PC-9 (cell line): ENCODE measurements at regions not wholly inside any gene's neighbourhood (a gene's known extent, or its start where the extent isn't known, plus 50 kb on each side); places are given as distances from the start of the nearest gene placed in this dataset.
"Not testable (repeated sequence)": the region's sequence is repeated elsewhere in the genome, so short reads cannot be mapped to it uniquely, and the experiment has no call there.

Experiments used
- BruUV-seq: library from RNA; stranded (reverse); fragments of 400-500 nt; replicated peaks from 2 replicates; lab custom pipeline; 2021; lab: Mats Ljungman, UMichigan
- CTCF ChIA-PET: fragments of 300-600 bp; sonication (Branson Sonifier 250); formaldehyde crosslinking; loops from one replicate; lab custom pipeline; 2022; ENCODE audit warnings: antibody characterized with exemption; lab: Charles Lee
- POLR2A ChIA-PET: fragments of 300-600 bp; sonication (Branson Sonifier 250); formaldehyde crosslinking; loops from one replicate; lab custom pipeline; 2022; ENCODE audit warnings: antibody characterized with exemption; ENCODE audit not compliant: unreplicated experiment; lab: Charles Lee
- DNase-seq, 2 experiments: peaks; one replicate each; pipeline versions ENCODE4 v3.0.0 to v3.0.0-alpha.2; 2015 to 2022; ENCODE audit warnings: mixed read lengths in 1 of 2
- H2AFZ ChIP-seq: fragments of 200-600 bp; sonication (generic); 2 replicates; pipeline ENCODE4 v1.8.1; 2017; ENCODE audit warnings: antibody characterized with exemption
- H3F3A ChIP-seq: fragments of 200-600 bp; sonication (generic); 2 replicates; pipeline ENCODE4 v1.8.1; 2017; ENCODE audit warnings: antibody characterized with exemption, mild to moderate bottlenecking, low read depth; ENCODE audit not compliant: insufficient read depth
- H3K27ac ChIP-seq: fragments of 200-600 bp; sonication (generic); 2 replicates; pipeline ENCODE4 v1.6.1; 2016; ENCODE audit warnings: mixed run types
- H3K27me3 ChIP-seq: fragments of 200-600 bp; sonication (generic); 2 replicates; pipeline ENCODE4 v1.6.1; 2016; ENCODE audit warnings: low read depth, mixed run types; ENCODE audit not compliant: insufficient read depth
- H3K36me3 ChIP-seq: fragments of 200-600 bp; sonication (generic); 2 replicates; pipeline ENCODE4 v1.6.1; 2016; ENCODE audit warnings: low read depth, mixed run types
- H3K4me1 ChIP-seq: fragments of 200-600 bp; sonication (generic); replicated peaks from 2 replicates; pipeline ENCODE4 v1.6.1; 2016; ENCODE audit warnings: mixed run types; ENCODE audit not compliant: insufficient read depth
- H3K4me2 ChIP-seq: fragments of 200-600 bp; sonication (generic); 2 replicates; pipeline ENCODE4 v1.6.1; 2017; ENCODE audit warnings: mixed run types
- H3K4me3 ChIP-seq: fragments of 200-600 bp; sonication (generic); 2 replicates; pipeline ENCODE4 v1.6.1; 2016; ENCODE audit warnings: mixed run types
- H3K79me2 ChIP-seq: fragments of 200-600 bp; sonication (generic); 2 replicates; pipeline ENCODE4 v1.6.1; 2017; ENCODE audit warnings: low read depth, mixed run types
- H3K9me2 ChIP-seq: fragments of 200-600 bp; sonication (generic); 2 replicates; pipeline ENCODE4 v1.8.1; 2017; ENCODE audit warnings: mild to moderate bottlenecking; ENCODE audit not compliant: insufficient read depth
- H3K9me3 ChIP-seq: fragments of 200-600 bp; sonication (generic); 2 replicates; pipeline ENCODE4 v1.8.1; 2016; ENCODE audit warnings: low read depth; ENCODE audit not compliant: insufficient read depth
- H4K20me1 ChIP-seq: fragments of 200-600 bp; sonication (generic); 2 replicates; pipeline ENCODE4 v1.8.1; 2017; ENCODE audit not compliant: insufficient read depth
- CTCF ChIP-seq: fragments of 200-600 bp; sonication (generic); conservative IDR thresholded peaks from 2 replicates; pipeline ENCODE4 v1.6.1; 2017; ENCODE audit warnings: mixed run types, antibody characterized with exemption, mild to moderate bottlenecking, moderate library complexity
- EZH2 ChIP-seq: fragments of 200-600 bp; sonication (generic); IDR thresholded peaks from 2 replicates; pipeline ENCODE4 v1.8.0; 2017; ENCODE audit warnings: antibody characterized with exemption, low read depth
- intact Hi-C: fragments of 100-400 bp; cut with micrococcal nuclease; formaldehyde crosslinking; loops from one replicate; pipeline ENCODE4 v1.10.0; 2022; ENCODE audit not compliant: unreplicated experiment

GRCh38 chrX:76555816-76556215 is 128.3 kb downstream of the MAGEE1 start:
- ChIA-PET POLR2A (no interaction called here), CTCF (no interaction called here)
- no peaks in the 10 kb centered on the region for H3K79me2 ChIP-seq
- no peaks in the 10 kb centered on the region for H4K20me1 ChIP-seq
- no peaks in the 10 kb centered on the region for H3K9me2 ChIP-seq
- no peaks in the 10 kb centered on the region for H3K27me3 ChIP-seq
- DNase-seq = peak in 1 of 2 experiments; percentile 4
- TF ChIP-seq EZH2 (no peak), CTCF (peak; percentile 61)
- H3K36me3 ChIP-seq = no peaks in the 10 kb centered on the region
- H3K27ac ChIP-seq = no peak overlapping the region
- H3K9me3 ChIP-seq = no peaks in the 10 kb centered on the region
- intact Hi-C loops = loop anchor here (5.0 kb wide), 1 partner anchor 1471 kb away; no protein-coding TSS in a partner anchor
- no peak overlapping the region for H3K4me3 ChIP-seq
- no TSS peak for BruUV-seq
- H3F3A ChIP-seq = no peaks in the 10 kb centered on the region
- H2AFZ ChIP-seq = no peak overlapping the region
- H3K4me2 ChIP-seq = no peak overlapping the region
- H3K4me1 ChIP-seq = no peaks in the 10 kb centered on the region

GRCh38 chrX:76564842-76565241 is 137.3 kb downstream of the MAGEE1 start:
- H3K79me2 ChIP-seq, H3K36me3 ChIP-seq, intact Hi-C loops, H3K4me2 ChIP-seq, POLR2A ChIA-PET, H3K27ac ChIP-seq, CTCF ChIA-PET, BruUV-seq, H3K4me1 ChIP-seq, H3K9me3 ChIP-seq, H4K20me1 ChIP-seq, H3K9me2 ChIP-seq, DNase-seq, H3K4me3 ChIP-seq, H3F3A ChIP-seq, H2AFZ ChIP-seq, H3K27me3 ChIP-seq: not testable (repeated sequence)

- H3K4me1 ChIP-seq = no peaks in the 10 kb centered on the region
- no TSS peak for BruUV-seq
- ChIA-PET CTCF (no interaction called here), POLR2A (no interaction called here)
- H3K4me2 ChIP-seq = no peak overlapping the region
- no peaks in the 10 kb centered on the region for H4K20me1 ChIP-seq
- no peaks in the 10 kb centered on the region for H3K27me3 ChIP-seq
- H3K9me3 ChIP-seq = no peaks in the 10 kb centered on the region
- no peak overlapping the region for H2AFZ ChIP-seq
- H3K9me2 ChIP-seq = no peaks in the 10 kb centered on the region
- H3K27ac ChIP-seq = no peak overlapping the region
- H3K79me2 ChIP-seq = no peaks in the 10 kb centered on the region
- TF ChIP-seq CTCF (no peak), EZH2 (no peak)
- intact Hi-C loops = no loop called here
- no peaks in the 10 kb centered on the region for H3K36me3 ChIP-seq
- H3F3A ChIP-seq = no peaks in the 10 kb centered on the region
- no peak for DNase-seq
- no peak overlapping the region for H3K4me3 ChIP-seq
Observed at GRCh38 chrX:76605390-76605789, 177.9 kb downstream of the MAGEE1 start.

- no TSS peak for BruUV-seq
- H3K4me2 ChIP-seq = no peak overlapping the region
- CTCF ChIA-PET = no interaction called here
- TF ChIP-seq CTCF = no peak
- no peak for TF ChIP-seq EZH2
- DNase-seq = no peak
- intact Hi-C loops = no loop called here
- no peaks in the 10 kb centered on the region for H3F3A ChIP-seq
- H3K9me2 ChIP-seq = no peaks in the 10 kb centered on the region
- POLR2A ChIA-PET = no interaction called here
- no peaks in the 10 kb centered on the region for H3K27me3 ChIP-seq
- no peak overlapping the region for H3K27ac ChIP-seq
- no peaks in the 10 kb centered on the region for H3K9me3 ChIP-seq
- H2AFZ ChIP-seq = no peak overlapping the region
- no peaks in the 10 kb centered on the region for H3K79me2 ChIP-seq
- H3K36me3 ChIP-seq = no peaks in the 10 kb centered on the region
- no peaks in the 10 kb centered on the region for H3K4me1 ChIP-seq
- H3K4me3 ChIP-seq = no peak overlapping the region
- H4K20me1 ChIP-seq = no peaks in the 10 kb centered on the region
Observed at GRCh38 chrX:76617020-76617419, 189.5 kb downstream of the MAGEE1 start.
